ENCODE measurements at regions not wholly inside any gene's neighbourhood (a gene's known extent, or its start where the extent isn't known, plus 50 kb on each side); places are given as distances from the start of the nearest gene placed in this dataset.

DNA sequence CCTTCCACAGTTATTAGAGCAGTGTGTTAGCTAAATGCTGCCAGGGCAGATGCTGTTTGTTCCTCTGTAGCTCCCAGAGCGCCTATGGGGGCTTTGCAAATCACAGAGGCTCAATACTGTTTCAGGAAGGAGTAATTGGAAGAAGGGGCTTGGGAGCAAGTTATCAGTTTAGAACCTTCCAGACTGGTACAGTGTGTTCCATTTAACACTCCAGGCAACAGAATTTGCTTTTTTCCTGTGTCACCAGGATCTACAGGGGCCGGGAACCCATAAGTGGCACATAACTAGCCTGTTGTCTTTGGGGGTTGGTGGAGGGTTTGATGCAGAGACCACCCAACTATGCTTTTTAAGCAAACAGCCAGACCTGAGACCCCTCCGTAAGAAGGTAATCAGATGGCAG is 307.3 kb upstream of the KCNN2 start:
- Histone ChIP-seq H3K4me1 (ENCODE audit: control insufficient read depth, insufficient read depth, low read length) (no peaks in the 10 kb centered on the region), H3K4me2 (ENCODE audit: low read depth, low read length) (no peak overlapping the region), H3K23ac (ENCODE audit: low read depth, low read length) (no peak overlapping the region), H2BK20ac (ENCODE audit: low read depth, low read length) (no peak overlapping the region), H2BK5ac (ENCODE audit: low read depth, low read length, poor library complexity, severe bottlenecking) (no peak overlapping the region), H3K56ac (ENCODE audit: extremely low read depth, insufficient read depth, low read length) (no peak overlapping the region), H2AFZ (replicated peaks; ENCODE audit: low read length, poor library complexity) (no peak overlapping the region), H3K18ac (ENCODE audit: low read depth, low read length) (no peak overlapping the region), H3K4ac (ENCODE audit: low read depth, low read length) (no peak overlapping the region), H4K5ac (ENCODE audit: low read depth, low read length) (no peak overlapping the region), H2AK9ac (replicated peaks; ENCODE audit: low read depth, low read length, poor library complexity) (no peak overlapping the region), H4K8ac (ENCODE audit: low read depth in 2 of 2, low read length in 2 of 2) (no peak overlapping the region), H2AK5ac (ENCODE audit: low read depth, low read length) (no peak overlapping the region), H3K9ac (ENCODE audit: low read depth, low read length) (no peak overlapping the region), H4K91ac (ENCODE audit: insufficient read depth, low read depth, low read length) (no peak overlapping the region), H3K9me3 (ENCODE audit: control insufficient read depth, insufficient read depth, low read length) (no peaks in the 10 kb centered on the region), H3K9me1 (ENCODE audit: insufficient read depth, low read length) (no peaks in the 10 kb centered on the region), H2BK15ac (ENCODE audit: low read depth, low read length) (no peak overlapping the region), H2BK120ac (ENCODE audit: low read depth, low read length) (no peak overlapping the region), H3K27ac (ENCODE audit: insufficient read depth, low read length) (no peak overlapping the region), H3K4me3 (ENCODE audit: insufficient read depth, low read depth, low read length) (no peak overlapping the region), H3K36me3 (ENCODE audit: control insufficient read depth, insufficient read depth, low read length) (no peaks in the 10 kb centered on the region), H3K27me3 (ENCODE audit: control insufficient read depth, insufficient read depth, low read length) (peaks cover 53% of the 10 kb centered on the region), H4K20me1 (ENCODE audit: insufficient read depth, low read length) (no peaks in the 10 kb centered on the region), H3K79me1 (ENCODE audit: low read depth in 1 of 2, low read length in 2 of 2) (no peaks in the 10 kb centered on the region), H3K14ac (replicated peaks; ENCODE audit: low read depth, low read length) (no peak overlapping the region)
- ATAC-seq (ENCODE audit: low read depth) (no peak), DNase-seq (no peak)
- ChIA-PET POLR2A (ENCODE audit: unreplicated experiment) (no interaction called here), CTCF (interaction anchor here (0.7 to 1.0 kb wide), 4 partner anchors 11 to 1577 kb away, joined by 3 to 4 read pairs (median 3); no protein-coding TSS in a partner anchor)
- BruUV-seq (replicated peaks): no TSS peak
- WGBS, 2 experiments (ENCODE audit: extremely low coverage in 2 of 2, insufficient read length in 1 of 2): no CpG with 5 or more reads among the region's 3 CpGs
- intact Hi-C loops (cut with micrococcal nuclease) (no loop called here), in situ Hi-C loops (cut with MboI; ENCODE audit: low sequenced_read_pairs) (no loop called here), dilution Hi-C loops (cut with HindIII; ENCODE audit: low sequenced_read_pairs, unreplicated experiment) (no loop called here)
- TF ChIP-seq BHLHE40 (IDR thresholded peaks at IDR 0.05; ENCODE audit: low read depth, low read length): no peak
- TF ChIP-seq MAZ (IDR thresholded peaks at IDR 0.05; ENCODE audit: borderline replicate concordance, low read depth, low read length): no peak
- TF ChIP-seq FOS (IDR thresholded peaks at IDR 0.05; ENCODE audit: low read depth, low read length): no peak
- no peak for TF ChIP-seq NFE2L2 (IDR thresholded peaks at IDR 0.05; ENCODE audit: low read depth, low read length)
- no peak for TF ChIP-seq CHD1 (IDR thresholded peaks at IDR 0.05; ENCODE audit: low read depth, low read length)
- TF ChIP-seq POLR2A (IDR thresholded peaks at IDR 0.05; ENCODE audit: low read depth, low read length): no peak
- TF ChIP-seq RFX5 (IDR thresholded peaks at IDR 0.05; ENCODE audit: low read depth, low read length): no peak
- TF ChIP-seq, protein P1, sequence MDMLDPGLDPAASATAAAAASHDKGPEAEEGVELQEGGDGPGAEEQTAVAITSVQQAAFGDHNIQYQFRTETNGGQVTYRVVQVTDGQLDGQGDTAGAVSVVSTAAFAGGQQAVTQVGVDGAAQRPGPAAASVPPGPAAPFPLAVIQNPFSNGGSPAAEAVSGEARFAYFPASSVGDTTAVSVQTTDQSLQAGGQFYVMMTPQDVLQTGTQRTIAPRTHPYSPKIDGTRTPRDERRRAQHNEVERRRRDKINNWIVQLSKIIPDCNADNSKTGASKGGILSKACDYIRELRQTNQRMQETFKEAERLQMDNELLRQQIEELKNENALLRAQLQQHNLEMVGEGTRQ (IDR thresholded peaks at IDR 0.05; ENCODE audit: low read depth, low read length): no peak
- TF ChIP-seq SMC3 (IDR thresholded peaks at IDR 0.05; ENCODE audit: low read depth, low read length): no peak
- TF ChIP-seq, protein P2, sequence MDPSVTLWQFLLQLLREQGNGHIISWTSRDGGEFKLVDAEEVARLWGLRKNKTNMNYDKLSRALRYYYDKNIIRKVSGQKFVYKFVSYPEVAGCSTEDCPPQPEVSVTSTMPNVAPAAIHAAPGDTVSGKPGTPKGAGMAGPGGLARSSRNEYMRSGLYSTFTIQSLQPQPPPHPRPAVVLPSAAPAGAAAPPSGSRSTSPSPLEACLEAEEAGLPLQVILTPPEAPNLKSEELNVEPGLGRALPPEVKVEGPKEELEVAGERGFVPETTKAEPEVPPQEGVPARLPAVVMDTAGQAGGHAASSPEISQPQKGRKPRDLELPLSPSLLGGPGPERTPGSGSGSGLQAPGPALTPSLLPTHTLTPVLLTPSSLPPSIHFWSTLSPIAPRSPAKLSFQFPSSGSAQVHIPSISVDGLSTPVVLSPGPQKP (IDR thresholded peaks at IDR 0.05; ENCODE audit: borderline replicate concordance, low read depth, low read length): no peak
- TF ChIP-seq CEBPB (IDR thresholded peaks at IDR 0.05; ENCODE audit: low read depth, low read length): no peak
- no peak for TF ChIP-seq RAD21 (IDR thresholded peaks at IDR 0.05; ENCODE audit: low read length)
- TF ChIP-seq MXI1 (IDR thresholded peaks at IDR 0.05; ENCODE audit: borderline replicate concordance, low read depth, low read length): no peak
- TF ChIP-seq RCOR1 (IDR thresholded peaks at IDR 0.05; ENCODE audit: insufficient replicate concordance, low read length): no peak
- TF ChIP-seq, protein P3, sequence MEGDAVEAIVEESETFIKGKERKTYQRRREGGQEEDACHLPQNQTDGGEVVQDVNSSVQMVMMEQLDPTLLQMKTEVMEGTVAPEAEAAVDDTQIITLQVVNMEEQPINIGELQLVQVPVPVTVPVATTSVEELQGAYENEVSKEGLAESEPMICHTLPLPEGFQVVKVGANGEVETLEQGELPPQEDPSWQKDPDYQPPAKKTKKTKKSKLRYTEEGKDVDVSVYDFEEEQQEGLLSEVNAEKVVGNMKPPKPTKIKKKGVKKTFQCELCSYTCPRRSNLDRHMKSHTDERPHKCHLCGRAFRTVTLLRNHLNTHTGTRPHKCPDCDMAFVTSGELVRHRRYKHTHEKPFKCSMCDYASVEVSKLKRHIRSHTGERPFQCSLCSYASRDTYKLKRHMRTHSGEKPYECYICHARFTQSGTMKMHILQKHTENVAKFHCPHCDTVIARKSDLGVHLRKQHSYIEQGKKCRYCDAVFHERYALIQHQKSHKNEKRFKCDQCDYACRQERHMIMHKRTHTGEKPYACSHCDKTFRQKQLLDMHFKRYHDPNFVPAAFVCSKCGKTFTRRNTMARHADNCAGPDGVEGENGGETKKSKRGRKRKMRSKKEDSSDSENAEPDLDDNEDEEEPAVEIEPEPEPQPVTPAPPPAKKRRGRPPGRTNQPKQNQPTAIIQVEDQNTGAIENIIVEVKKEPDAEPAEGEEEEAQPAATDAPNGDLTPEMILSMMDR (conservative IDR thresholded peaks at IDR 0.05; ENCODE audit: low read depth, low read length): no peak
- no peak for TF ChIP-seq MAFK (IDR thresholded peaks at IDR 0.05; ENCODE audit: low read depth, low read length)
